Glutamatergic neuron (in vitro differentiated cells): ENCODE measurements at regions not wholly inside any gene's neighbourhood (a gene's known extent, or its start where the extent isn't known, plus 50 kb on each side); places are given as distances from the start of the nearest gene placed in this dataset.

ENCODE experiments used
- DNase-seq: peaks from one replicate; pipeline ENCODE4 v3.0.0; 2022
- H3K27ac Mint-ChIP-seq: one replicate; pipeline ENCODE4 v1.8.0; 2020; ENCODE audit warnings: mild to moderate bottlenecking, mixed read lengths, inconsistent platforms; ENCODE audit not compliant: unreplicated experiment
- H3K27me3 Mint-ChIP-seq: one replicate; pipeline ENCODE4 v1.8.0; 2020; ENCODE audit warnings: mild to moderate bottlenecking, moderate library complexity, mixed read lengths, inconsistent platforms; ENCODE audit not compliant: unreplicated experiment
- H3K36me3 Mint-ChIP-seq: one replicate; pipeline ENCODE4 v1.8.0; 2020; ENCODE audit warnings: mild to moderate bottlenecking, mixed read lengths, inconsistent platforms; ENCODE audit not compliant: unreplicated experiment
- H3K4me1 Mint-ChIP-seq: one replicate; pipeline ENCODE4 v1.8.0; 2020; ENCODE audit warnings: mild to moderate bottlenecking, low read depth, mixed read lengths, inconsistent platforms; ENCODE audit not compliant: unreplicated experiment
- H3K4me3 Mint-ChIP-seq: one replicate; pipeline ENCODE4 v1.8.0; 2020; ENCODE audit warnings: mild to moderate bottlenecking, mixed read lengths, inconsistent platforms; ENCODE audit not compliant: unreplicated experiment
- H3K9me3 Mint-ChIP-seq: one replicate; pipeline ENCODE4 v1.8.0; 2020; ENCODE audit warnings: mild to moderate bottlenecking, moderate library complexity, mixed read lengths, inconsistent platforms; ENCODE audit not compliant: unreplicated experiment
- CTCF ChIP-seq: fragments of 200-600 bp; sonication (generic); IDR thresholded peaks from one replicate; pipeline ENCODE4 v1.5.0; 2021; ENCODE audit not compliant: partially characterized antibody, unreplicated experiment

DNA sequence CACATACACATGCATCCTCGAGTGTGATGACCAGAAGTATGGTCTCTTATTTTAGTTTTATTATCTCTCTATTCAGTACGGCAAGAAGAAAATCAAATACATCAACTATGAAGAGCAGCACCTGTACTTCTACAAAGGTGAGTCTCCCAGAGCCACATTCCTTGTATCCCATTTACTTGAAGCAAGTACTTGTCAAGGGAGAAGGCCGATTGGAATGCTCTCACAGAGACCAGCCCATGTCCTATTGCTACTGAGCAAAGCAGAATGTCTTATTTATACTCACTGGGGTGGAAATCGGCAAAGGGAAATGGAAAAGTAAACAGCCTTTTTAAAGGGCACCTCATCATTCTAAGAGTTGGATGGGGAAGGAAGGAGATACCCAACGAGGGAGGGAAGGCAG, 72.6 kb upstream of the OR5AK2 start:
- Mint-ChIP-seq H3K36me3 (no peaks in the 10 kb centered on the region), H3K27ac (no peak overlapping the region), H3K4me1 (no peaks in the 10 kb centered on the region), H3K9me3 (peaks cover 3% of the 10 kb centered on the region), H3K27me3 (peaks cover 3% of the 10 kb centered on the region), H3K4me3 (no peak overlapping the region)
- no peak for TF ChIP-seq CTCF
- DNase-seq, result no peak

- TF ChIP-seq CTCF, result no peak
- H3K4me3 Mint-ChIP-seq, result no peak overlapping the region
- no peaks in the 10 kb centered on the region for H3K27me3 Mint-ChIP-seq
- DNase-seq, result no peak
- H3K36me3 Mint-ChIP-seq, result no peaks in the 10 kb centered on the region
- H3K4me1 Mint-ChIP-seq, result no peaks in the 10 kb centered on the region
- no peak overlapping the region for H3K27ac Mint-ChIP-seq
- H3K9me3 Mint-ChIP-seq, result no peaks in the 10 kb centered on the region
Observed at GRCh38 chr11:56911312-56911711, 77.4 kb upstream of the OR5AK2 start.

DNA sequence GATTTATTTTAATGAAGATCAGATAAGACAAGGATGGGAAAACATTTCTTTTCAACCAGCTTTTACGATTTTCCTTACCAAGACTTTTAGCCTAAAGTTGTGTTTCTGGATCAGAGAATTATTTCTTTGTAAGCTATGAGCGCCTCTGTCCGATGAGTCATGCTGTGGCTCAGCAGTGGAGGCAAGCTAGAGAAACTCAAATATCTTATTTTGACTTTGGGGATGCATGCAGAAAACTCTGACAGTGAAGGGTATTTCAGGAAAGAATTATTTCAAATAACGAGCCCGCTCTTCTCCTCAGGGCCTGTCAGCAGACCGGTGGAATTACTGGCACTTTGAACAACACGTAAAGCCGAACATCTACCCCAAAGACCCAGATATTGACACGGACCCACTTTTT, 77.9 kb upstream of the OR5AK2 start:
- Mint-ChIP-seq H3K27me3 (no peaks in the 10 kb centered on the region), H3K36me3 (no peaks in the 10 kb centered on the region), H3K9me3 (no peaks in the 10 kb centered on the region), H3K27ac (no peak overlapping the region), H3K4me3 (no peak overlapping the region), H3K4me1 (no peaks in the 10 kb centered on the region)
- no peak for DNase-seq
- TF ChIP-seq CTCF, result no peak

DNA sequence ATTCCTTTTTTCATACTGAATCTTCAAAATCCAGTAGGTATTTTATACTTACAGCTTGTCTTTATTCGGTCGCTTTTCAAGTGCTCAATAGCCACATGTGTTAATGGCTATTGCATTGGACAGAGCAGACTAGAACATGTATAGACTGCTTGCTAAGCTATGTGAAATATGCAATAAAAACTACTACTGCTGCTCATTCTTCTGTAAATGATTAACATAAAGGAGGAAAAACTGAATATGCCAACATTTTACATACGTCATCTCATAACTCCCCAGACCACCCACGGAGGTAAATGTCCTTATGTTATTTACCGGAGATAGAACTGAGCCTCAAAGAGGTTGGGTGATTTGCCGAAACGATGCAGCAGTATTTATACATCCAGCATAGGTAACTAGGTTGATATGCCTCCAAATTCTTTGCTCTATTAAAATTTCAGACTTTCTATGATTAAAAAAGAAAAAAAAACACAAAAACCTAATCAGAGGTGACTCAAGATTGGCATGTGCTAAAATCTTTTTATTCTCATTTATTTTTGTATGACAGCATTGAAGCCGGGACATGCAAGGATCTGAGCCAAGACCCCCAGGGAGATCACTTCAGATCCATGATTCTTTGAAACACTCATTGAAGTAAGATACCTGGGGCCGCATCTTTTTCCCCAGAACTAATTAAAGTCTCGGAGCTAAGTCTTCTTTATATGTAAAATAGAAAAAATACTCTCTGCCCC, 78.5 kb upstream of the OR5AK2 start:
- Mint-ChIP-seq H3K4me1 (no peaks in the 10 kb centered on the region), H3K27ac (no peak overlapping the region), H3K27me3 (no peaks in the 10 kb centered on the region), H3K9me3 (no peaks in the 10 kb centered on the region), H3K4me3 (no peak overlapping the region), H3K36me3 (no peaks in the 10 kb centered on the region)
- no peak for TF ChIP-seq CTCF
- DNase-seq, result no peak

DNA sequence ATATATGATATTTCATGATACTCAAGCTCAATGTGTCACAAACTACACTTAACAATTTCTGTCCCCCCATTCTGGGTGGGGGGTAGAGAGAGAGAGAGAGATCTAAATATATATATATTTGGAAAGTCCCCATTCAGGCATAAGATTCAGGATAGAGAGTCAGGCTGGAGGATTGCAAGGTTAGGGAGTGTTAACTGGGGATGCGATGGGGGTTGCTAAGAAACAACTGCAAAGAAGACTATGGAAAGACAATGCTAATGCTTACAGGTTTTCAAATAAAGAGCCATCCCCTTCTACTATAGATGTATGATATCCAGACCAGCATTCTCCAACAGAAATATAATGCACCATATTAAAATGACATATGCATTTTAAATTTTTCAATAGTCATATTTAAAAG, 79.2 kb upstream of the OR5AK2 start:
- Mint-ChIP-seq H3K36me3 (no peaks in the 10 kb centered on the region), H3K9me3 (no peaks in the 10 kb centered on the region), H3K27ac (no peak overlapping the region), H3K27me3 (no peaks in the 10 kb centered on the region), H3K4me1 (no peaks in the 10 kb centered on the region), H3K4me3 (no peak overlapping the region)
- no peak for TF ChIP-seq CTCF
- no peak for DNase-seq
